RPMI8226 (cell line): ENCODE measurements at regions not wholly inside any gene's neighbourhood (a gene's known extent, or its start where the extent isn't known, plus 50 kb on each side); places are given as distances from the start of the nearest gene placed in this dataset.
"Not testable (repeated sequence)": the region's sequence is repeated elsewhere in the genome, so short reads cannot be mapped to it uniquely, and the experiment has no call there.

Source experiments
- DNase-seq: peaks from one replicate; pipeline ENCODE4 v3.0.0-alpha.2; 2015

DNA sequence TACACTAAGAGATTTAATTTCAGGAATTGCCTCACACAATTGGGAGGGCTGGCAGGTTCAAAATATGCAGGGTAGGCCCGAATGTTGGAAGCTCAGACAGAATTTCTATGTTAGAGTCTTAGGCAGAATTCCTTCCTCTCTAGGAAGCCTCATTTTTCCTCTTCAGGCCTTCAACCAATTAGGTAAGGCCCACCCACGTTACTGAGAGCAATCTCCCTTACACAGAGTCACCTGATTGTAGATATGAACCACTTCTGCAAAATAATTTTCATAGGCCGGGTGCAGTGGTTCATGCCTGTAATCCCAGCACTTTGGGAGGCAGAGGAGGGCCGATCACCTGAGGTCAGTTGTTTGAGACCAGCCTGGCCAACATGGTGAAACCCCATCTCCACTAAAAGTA is 50.2 kb upstream of the HIVEP1 start:
- DNase-seq = no peak

DNA sequence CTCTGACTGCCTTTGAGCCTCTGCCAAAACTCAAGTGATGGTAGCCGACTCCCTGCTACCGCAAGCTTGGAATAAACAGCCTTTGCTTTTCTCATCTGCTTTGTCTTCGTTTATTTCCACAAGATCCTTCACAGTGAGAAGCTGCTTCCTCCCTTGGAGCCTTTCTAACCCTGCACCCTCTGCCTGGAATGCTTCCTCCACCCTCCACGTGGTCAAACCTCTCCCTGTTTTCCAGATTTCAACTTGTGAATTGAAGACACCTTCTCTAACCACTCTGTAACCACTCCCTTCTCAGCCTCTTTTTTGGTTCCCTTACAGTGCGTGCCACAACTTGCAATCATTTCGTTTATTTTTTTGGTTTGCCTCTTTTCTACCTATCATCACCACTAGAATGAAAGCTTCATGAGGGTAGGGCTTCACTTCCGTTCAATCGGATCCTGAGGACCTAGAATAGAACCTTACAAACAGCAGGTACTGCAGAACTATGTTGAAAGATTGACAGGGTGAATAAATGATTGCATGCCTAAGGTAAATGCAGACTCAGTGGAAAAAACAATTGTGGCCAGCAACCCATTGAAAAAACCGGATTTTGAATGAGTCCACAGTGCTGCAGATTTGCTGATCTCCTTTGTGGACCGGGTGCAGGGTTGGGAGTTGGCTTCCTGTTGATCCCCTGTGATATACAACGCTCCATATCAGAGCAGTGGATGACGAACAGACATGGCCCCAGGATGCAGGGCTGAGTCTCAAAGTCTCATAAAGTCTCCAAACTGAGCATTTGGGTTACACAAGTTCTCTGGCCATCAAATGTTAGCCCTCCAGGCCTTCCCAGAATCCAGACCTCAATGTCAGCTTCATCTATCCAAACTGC is 51.0 kb upstream of the HIVEP1 start:
- DNase-seq = no peak

DNA sequence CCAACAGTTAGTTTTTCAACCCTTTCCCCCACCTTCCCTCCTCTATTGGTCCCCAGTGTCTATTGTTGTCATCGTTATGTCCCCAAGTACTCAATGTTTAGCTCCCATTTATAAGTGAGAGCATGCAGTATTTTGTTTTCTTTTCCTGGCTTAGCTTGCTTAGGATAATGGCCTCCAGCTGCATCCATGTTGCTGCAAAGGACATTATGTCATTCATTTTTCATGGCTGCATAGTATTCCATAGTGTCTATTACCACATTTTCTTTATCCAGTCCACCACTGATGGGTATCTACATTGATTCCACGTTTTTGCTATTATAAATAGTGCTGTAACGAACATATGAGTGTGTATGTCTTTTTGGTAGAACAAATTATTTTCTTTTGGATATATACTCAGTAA is 55.3 kb upstream of the HIVEP1 start:
- DNase-seq = no peak

DNA sequence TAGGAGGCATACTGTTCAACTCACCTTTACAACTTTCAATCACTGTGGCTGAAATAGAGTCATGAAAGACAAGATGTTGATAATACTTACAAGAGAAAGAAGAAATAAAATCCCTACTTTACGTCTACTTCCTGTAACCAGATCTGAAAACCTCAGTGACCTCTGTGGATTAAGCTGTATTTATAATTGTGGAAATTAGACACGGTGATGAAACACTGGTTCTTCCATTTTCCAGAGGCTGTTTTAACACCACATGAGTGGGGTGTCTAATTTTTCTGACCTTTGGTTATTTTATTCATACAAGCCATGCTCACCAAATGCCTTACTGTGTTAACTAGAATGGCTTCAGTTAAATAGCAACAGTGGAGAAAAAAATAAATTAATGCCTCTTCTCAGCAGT is 58.5 kb upstream of the HIVEP1 start:
- DNase-seq = no peak

DNA sequence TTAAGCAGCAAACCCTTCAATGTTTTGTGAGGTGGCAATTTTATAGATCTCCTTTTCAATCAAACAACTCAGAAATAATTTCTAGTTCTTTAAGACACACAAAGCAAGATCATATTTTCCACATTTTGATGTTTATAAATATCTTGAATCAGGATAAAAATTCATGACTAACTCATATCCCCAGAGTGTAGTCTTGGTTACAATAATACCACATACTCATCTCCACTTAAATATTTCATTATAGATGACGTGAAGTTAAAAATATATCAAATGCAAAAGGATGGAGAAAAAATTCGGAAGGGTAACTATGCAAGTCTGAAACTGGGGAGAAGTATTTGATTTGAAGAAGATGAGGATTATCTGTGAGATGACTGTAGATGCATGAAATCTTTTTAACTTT is 59.8 kb upstream of the HIVEP1 start:
- DNase-seq = no peak

DNA sequence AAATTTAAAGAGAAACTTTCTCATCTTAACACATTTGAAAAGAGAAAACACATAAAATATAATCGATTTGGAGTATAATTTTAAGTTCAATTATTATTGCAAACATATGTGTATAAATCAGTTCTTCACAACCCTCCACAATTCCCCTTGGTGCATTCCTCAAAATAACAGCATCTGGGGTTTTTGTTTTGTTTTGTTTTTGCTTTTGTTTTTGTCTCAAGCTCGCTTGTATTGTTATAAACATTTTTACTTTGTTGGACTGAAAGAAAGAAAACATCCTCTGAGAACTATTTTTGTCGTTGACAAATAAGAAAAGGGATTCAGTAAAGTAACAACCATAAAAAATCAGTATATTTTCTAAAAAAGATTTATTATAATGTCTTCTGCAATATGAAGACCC is 60.2 kb upstream of the HIVEP1 start:
- DNase-seq = no peak

DNA sequence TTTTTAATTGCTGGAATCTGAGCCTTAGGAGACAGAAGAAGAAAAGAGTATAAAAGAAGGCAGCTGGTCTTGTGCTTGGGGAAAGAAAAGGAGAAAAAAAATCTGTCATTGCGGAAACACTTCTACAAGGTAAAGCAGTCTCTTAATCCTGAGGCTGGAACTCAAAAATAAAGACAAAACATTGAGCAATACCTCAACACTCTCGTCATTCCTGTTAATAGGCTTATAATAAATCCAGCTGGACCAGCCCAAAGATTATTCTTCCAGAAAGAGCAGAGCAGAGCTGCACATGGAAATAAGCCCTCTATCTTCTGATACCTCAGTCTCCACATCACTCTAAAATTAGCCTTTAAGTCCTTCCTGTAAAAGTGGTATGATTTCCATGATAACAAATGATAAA is 62.0 kb upstream of the HIVEP1 start:
- DNase-seq = no peak

DNA sequence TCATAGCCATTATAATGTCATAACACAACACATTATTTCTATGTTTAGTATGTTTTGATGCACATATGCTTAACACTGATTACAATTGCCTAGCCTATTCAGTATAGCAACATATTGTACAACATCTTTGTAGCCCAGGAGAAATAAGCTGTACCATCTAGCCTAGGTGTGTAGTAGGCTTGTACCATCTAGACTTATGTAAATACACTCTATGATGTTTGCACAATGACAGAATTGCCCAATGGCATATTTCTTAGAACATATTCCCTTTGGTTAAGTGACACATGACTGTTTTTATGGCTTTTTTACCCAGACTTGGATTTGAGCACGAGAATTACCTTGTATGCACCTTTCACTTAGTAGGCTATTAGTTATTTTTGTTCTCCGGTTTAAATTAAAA is 64.5 kb upstream of the HIVEP1 start:
- DNase-seq = no peak

DNA sequence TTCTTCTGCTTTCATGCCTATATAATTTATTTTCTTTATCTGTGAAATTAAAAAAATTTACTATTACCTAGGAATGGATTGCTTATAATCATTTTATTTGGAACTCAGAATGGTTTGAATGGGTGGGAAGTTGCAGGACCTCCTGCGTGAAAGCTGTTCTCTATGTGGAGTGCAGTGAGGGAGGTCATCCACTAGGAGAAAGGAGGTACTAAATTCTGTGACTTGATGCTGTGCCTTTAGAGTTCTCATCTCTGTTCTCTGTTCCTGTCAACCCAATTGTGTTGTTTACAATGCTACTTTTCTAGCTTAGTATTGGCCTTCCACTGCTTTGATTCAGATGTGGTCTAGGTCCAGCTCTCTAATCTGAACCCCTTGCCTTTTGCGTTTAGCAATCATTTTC is 65.0 kb upstream of the HIVEP1 start:
- no peak for DNase-seq

DNA sequence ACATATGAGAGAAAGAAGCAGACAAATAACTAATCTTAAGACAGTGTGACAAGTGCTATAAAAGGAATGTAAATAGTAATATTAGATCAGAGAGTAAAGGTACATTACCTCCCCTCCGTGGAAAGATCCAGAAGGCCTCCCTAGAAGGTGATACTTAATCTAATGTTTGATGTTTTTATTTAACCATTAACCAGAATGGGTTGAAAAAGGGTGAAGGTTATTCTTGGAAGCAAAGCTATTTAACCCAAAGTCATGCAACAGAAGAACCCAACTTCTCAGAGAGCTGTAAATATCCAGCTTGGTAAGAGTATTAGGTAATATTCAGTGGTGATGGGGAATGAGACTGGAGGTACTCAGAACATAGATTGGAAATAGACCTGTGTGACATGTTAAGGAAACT is 68.0 kb upstream of the HIVEP1 start:
- DNase-seq = no peak

DNA sequence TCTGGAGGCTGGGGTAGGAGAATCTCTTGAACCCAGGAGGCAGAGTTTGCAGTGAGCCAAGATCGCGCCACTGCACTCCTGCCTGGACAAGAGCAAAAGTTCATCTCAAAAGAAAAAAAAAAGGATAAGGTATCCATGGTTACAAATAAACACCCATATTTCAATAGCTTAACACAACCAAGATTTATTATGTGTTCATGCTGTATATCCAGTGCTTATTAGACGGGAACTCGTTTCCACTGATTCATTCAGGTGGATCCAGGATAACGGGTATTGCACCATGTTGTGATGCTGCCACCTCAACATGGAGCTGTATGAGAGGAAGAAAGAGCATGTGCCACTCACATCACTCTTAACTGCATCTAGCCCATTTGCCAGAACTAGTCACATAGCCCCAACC is 69.1 kb upstream of the HIVEP1 start:
- no peak for DNase-seq

DNA sequence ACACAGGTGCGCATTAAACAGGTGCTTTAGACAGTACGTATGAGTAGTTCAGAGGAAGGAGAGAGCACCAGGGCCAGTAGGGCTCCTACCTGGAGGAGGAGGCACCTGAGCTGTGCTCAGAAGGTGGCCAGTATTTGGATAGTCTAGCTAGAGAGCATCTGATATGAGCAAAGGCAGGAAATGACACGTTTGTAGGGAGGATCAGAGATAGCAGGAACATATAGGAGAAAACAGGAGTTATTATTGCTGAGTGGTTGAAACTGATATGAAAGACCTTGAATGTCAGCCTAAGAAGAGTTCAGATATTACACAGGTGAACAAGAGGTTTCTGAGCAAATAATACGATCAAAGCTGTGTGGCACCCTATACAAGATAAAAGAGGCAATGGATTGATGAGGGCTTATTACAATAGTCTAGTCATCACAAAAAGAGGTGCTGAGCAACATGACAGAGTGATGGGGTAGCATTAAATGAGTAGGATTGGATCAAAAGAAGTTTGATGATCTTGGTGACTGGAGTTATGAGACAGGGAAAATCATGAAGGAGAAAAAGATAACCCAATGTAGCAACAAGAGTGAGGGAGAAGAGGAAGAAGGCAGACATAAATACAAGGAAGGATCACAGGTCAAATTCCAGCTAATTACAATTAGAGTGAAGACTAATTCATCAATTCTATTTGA is 69.8 kb upstream of the HIVEP1 start:
- DNase-seq = no peak

DNA sequence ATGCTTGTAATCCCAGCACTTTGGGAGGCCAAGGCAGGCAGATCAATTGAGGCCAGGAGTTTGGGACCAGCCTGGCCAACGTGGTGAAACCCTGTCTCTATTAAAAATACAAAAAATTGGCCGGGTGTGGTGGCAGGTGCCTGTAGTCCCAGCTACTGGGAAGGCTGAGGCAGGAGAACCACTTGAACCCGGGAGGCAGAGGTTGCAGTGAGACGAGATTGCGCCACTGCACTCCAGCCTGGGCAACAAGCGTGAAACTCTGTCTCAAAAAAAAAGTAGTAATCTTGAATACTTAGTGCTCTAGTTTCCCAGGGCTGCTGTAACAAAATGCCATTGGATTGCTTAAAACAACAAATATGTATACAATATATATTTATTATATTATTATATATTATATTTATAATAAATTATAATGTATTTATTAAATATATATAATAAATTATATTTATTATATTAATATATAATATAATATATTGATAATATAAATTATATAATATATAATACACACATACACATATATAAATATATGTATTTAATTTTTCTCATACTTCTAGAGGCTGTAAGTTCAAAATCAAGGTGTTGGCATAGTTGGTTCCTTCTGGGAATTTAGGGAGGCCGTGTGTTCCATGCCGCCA is 71.5 kb upstream of the HIVEP1 start:
- not testable (repeated sequence) for DNase-seq

DNA sequence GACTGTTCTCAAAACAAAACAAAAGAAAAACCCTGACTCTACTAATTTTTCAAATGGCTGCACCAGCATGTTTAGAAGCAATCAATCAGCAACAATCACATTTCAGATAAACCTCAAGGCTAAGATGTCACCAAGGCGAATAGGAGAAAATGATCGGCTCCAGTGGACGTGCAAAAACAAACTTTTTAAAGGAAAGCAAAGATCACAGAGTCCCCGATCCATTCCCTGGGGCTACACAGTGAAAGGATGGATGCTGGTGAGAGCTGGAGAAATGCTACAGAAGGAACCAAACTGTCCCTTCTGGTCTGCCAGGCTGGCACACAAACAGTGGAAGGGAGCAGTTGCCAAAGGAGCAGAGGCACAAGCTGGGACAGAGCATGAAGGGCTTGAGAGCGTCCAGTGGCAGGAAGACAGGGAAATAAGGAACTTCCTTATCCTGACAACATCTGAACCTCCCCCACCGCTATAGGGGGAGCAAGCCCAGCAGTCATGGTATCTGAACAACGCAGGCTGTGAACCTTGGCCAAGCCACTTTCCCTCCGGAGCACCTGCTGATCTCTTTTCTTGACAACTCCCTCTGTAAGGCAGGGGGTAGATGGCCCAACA is 73.7 kb upstream of the HIVEP1 start:
- no peak for DNase-seq

DNA sequence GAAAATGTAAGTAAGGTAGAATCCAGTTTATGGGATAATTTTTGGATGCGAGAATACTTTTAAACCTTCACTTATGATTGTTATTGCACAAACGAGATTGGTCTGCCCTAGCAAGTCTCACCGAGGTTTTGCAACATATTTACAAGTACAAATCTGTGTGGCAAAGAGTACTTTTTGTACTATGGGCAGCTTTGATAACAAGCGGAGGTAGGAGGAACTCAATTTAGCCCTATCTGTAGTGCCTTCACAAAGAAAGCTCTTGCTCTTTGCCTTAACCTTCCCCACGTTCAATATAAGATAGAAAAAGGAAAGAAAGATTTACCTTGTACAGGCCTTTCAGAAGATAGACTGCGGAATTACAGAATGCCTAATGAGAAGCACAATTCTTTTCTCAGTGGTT is 77.5 kb upstream of the HIVEP1 start:
- no peak for DNase-seq

DNA sequence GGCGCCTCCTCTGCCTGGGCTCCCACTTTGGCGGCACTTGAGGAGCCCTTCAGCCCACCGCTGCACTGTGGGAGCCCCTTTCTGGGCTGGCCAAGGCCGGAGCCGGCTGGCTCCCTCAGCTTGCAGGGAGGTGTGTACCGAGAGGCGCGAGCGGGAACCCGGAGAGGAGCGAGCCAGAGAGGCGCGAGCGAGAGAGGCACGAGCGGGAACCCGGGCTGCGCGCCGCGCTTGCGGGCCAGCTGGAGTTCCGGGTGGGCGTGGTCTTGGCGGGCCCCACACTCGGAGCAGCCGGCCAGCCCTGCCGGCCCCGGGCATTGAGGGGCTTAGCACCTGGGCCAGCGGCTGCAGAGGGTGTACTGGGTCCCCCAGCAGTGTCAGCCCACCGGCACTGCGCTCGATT is 79.2 kb upstream of the HIVEP1 start:
- not testable (repeated sequence) for DNase-seq

DNA sequence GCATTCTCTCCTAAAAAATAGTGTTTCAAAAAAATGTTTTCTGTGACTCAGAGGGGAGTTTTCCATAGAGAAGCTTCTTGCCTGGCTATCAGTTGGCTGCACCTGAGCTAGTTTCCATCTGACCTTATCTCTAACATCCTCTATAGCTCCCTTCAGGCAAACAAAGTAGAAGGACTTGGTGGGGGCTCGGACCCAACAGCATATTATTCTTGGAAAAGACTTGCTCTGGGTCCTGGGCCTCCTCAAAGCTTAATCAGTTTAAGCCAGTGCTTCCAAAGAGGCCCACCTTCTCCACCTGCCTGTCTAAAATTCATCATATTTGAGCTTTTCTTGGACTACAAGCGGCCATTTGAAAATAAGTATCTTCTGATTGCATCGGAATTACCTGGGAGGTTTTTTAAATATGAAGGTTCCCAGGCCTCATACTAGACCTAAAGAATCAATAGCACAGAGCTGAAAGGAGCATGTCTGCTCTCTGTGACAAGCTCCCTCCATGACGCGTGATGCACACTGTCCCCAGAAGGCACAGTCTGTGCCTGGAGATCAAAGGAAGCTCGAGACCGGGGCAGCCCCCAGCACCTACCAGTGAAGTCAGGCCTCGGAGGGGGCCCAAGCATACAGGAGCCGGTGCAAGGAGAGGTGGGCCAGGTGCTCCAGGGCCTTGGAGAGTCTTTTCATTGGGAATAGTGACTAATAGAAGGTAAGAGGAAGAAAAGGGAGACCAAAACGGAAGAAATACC is 80.6 kb upstream of the HIVEP1 start:
- DNase-seq = no peak

DNA sequence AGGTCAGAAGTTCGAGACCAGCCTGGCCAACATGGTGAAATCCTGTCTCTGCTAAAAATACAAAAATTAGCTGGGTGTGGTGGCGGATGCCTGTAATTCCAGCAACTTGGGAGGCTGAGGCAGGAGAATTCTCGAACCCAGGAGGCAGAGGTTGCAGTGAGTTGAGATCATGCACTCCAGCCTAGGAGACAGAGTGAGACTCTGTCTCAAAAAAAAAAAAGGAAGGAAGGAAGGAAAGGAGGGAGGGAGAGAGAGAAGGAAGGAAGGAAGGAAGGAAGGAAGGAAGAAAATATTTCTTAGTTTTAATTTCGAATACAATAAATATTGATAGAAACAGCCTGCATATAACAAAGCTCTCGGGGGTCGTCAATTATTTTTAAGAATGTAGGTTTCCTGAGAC is 81.3 kb upstream of the HIVEP1 start:
- DNase-seq = not testable (repeated sequence)

DNA sequence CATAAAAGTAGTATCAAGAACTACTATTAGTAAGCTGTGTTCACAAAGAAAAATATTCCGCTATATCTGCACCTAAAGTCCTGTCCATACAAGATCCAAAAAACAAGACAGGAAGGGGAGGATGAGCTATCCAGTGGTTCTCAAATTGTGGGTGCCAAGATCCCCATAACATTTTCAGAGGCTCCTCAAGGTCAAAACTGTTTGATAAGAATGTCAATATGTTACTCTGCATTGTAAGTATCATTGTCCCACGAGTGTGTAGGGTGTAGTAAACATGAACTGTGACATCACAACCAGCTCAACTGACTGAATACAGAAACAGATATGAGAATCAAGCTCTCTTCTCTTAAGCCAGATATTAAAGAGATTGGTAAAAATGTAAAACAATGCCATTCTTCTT is 81.9 kb upstream of the HIVEP1 start:
- no peak for DNase-seq

DNA sequence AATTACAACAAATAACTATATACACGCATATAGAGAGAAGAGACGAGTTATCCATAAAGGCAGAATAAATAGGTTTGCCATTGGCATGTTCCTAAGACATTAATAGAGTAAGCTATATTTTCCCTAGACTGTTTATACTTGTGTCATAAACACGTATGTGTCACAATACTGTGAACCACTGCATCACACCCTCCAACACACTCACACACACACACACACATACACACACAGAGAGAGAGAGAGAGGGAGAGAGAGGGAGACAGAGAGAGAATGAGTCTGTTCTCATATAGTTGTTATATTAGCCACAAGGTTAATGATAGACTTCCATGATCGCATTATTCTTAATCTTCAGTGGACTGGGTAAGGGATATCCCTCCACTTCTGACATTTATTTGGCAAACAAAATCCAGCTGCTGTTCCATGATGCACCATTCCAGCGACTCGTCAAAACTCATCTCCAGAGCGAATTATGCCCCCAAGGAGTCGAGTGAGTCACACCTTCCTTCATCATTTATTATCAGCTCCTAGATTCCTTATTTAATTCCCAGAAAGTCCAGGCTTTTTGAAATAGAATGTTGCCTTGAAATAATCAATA is 82.8 kb upstream of the HIVEP1 start:
- DNase-seq = no peak

DNA sequence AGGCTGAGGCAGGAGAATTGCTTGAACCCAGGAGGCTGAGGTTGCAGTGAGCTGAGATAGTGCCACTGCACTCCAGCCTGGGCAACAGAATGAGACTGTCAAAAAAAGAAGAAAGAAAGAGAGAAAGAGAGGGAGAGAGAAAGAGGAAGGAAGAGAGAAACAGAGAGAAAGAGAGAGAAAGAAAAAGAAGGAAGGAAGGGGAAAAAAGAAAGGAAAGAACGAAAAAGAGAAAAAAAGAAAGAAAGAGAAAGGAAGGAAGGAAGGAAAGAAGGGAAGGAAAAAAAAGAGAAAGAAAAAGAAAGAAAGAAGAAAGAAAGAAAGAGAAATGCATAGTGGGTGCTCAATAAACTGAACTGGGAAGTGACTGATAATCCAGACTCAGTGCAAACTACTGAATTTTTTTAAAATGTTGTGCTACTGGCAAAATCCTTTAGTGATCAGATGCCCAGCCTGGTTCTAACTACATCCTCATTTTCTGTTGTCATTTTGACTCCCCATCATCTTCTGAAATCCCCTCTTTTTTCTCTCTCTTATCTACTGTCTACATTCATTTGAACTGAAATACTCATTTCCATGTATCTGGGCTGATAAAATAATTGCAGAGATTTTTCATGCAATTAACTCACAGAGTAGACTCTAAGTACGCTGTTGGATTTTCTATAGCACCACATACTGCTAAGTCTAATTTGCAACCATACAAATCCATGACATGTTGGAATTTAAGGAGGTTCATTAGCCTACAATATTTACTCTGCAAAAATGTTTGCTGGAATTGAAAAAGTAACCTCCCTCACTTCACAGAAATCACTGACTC is 85.3 kb upstream of the HIVEP1 start:
- DNase-seq = no peak

DNA sequence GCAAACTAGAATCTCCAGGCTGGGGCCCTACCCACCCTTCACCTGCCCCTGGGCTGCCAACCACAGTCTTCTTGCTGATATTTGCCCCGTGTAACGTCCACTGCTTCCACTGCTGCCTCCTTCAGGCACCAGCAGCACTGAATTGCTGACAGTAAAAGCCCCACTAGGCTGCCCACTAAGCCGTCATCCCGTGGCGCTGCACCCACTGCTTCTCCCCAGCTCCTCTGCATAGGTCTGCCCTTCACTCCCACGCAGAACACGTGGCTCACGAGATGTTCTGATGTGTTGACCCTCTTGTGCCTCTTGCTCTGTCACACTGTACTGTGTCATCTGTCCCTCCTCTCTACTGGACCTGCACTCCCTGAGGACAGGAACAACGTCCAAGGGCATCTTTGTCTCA is 86.3 kb upstream of the HIVEP1 start:
- no peak for DNase-seq
